Mesothelial cell of epicardium (in vitro differentiated cells): ENCODE measurements at regions not wholly inside any gene's neighbourhood (a gene's known extent, or its start where the extent isn't known, plus 50 kb on each side); places are given as distances from the start of the nearest gene placed in this dataset.

ENCODE experiments used
- DNase-seq, 2 experiments: peaks; one replicate each; pipeline ENCODE4 v3.0.0; 2021; ENCODE audit warnings: low spot score in 2 of 2; ENCODE audit not compliant: unreplicated experiment in 2 of 2
- H3K27ac Mint-ChIP-seq: 2 replicates; pipeline ENCODE4 v1.8.0; 2021; ENCODE audit warnings: mixed read lengths
- H3K27me3 Mint-ChIP-seq: 2 replicates; pipeline ENCODE4 v1.8.0; 2021; ENCODE audit warnings: low read depth, mixed read lengths
- H3K36me3 Mint-ChIP-seq: 2 replicates; pipeline ENCODE4 v1.8.0; 2021; ENCODE audit warnings: mixed read lengths
- H3K4me1 Mint-ChIP-seq: 2 replicates; pipeline ENCODE4 v1.8.0; 2021; ENCODE audit warnings: mixed read lengths
- H3K4me3 Mint-ChIP-seq: 2 replicates; pipeline ENCODE4 v1.8.0; 2021; ENCODE audit warnings: mild to moderate bottlenecking, moderate library complexity, mixed read lengths
- H3K9me3 Mint-ChIP-seq: 2 replicates; pipeline ENCODE4 v1.8.0; 2021; ENCODE audit warnings: mixed read lengths
- TF ChIP-seq, protein P1 (sequence below): fragments of 200-600 bp; sonication (generic); IDR thresholded peaks from one replicate; pipeline ENCODE4 v1.5.0; 2021; ENCODE audit warnings: antibody characterized with exemption; ENCODE audit not compliant: unreplicated experiment

- H3K4me1 Mint-ChIP-seq = peaks cover 7% of the 10 kb centered on the region
- H3K9me3 Mint-ChIP-seq = peaks cover 10% of the 10 kb centered on the region
- H3K36me3 Mint-ChIP-seq = no peaks in the 10 kb centered on the region
- H3K27me3 Mint-ChIP-seq = peaks cover 55% of the 10 kb centered on the region
- H3K27ac Mint-ChIP-seq = no peak overlapping the region
- TF ChIP-seq, protein P1, sequence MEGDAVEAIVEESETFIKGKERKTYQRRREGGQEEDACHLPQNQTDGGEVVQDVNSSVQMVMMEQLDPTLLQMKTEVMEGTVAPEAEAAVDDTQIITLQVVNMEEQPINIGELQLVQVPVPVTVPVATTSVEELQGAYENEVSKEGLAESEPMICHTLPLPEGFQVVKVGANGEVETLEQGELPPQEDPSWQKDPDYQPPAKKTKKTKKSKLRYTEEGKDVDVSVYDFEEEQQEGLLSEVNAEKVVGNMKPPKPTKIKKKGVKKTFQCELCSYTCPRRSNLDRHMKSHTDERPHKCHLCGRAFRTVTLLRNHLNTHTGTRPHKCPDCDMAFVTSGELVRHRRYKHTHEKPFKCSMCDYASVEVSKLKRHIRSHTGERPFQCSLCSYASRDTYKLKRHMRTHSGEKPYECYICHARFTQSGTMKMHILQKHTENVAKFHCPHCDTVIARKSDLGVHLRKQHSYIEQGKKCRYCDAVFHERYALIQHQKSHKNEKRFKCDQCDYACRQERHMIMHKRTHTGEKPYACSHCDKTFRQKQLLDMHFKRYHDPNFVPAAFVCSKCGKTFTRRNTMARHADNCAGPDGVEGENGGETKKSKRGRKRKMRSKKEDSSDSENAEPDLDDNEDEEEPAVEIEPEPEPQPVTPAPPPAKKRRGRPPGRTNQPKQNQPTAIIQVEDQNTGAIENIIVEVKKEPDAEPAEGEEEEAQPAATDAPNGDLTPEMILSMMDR = no peak
- H3K4me3 Mint-ChIP-seq = no peak overlapping the region
- no peak for DNase-seq
These were observed 96.9 kb upstream of the HABP2 start for GRCh38 chr10:113455947-113456346.

DNA sequence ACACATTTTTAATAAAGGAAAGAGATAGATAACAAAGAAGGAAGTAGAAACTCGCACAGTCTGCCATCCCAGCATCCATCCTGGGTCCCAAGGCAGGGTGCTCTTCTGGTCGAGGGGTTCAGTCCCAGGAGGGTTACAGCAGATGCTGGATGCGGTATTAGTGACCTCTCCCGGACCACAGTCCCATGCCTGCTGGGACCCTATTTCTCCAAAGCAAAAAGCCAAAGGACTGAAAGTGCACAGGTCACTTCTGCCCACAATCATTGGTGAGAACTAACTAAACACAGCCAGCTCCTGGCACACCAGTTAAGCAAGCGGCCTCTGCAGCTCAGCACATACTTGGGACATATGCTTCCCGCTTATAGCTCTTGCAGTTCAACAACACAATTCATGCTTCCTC, 96.1 kb upstream of the HABP2 start:
- Mint-ChIP-seq H3K4me1 (peaks cover 7% of the 10 kb centered on the region), H3K9me3 (peaks cover 10% of the 10 kb centered on the region), H3K4me3 (no peak overlapping the region), H3K36me3 (no peaks in the 10 kb centered on the region), H3K27ac (no peak overlapping the region), H3K27me3 (peaks cover 55% of the 10 kb centered on the region)
- no peak for DNase-seq
- TF ChIP-seq, protein P1 = no peak

GRCh38 chr10:113457408-113457807, 95.4 kb upstream of the HABP2 start:
- TF ChIP-seq, protein P1 = no peak
- DNase-seq = no peak
- H3K4me3 Mint-ChIP-seq = no peak overlapping the region
- peaks cover 7% of the 10 kb centered on the region for H3K4me1 Mint-ChIP-seq
- peaks cover 48% of the 10 kb centered on the region for H3K27me3 Mint-ChIP-seq
- H3K36me3 Mint-ChIP-seq = no peaks in the 10 kb centered on the region
- no peak overlapping the region for H3K27ac Mint-ChIP-seq
- H3K9me3 Mint-ChIP-seq = peaks cover 10% of the 10 kb centered on the region

DNA sequence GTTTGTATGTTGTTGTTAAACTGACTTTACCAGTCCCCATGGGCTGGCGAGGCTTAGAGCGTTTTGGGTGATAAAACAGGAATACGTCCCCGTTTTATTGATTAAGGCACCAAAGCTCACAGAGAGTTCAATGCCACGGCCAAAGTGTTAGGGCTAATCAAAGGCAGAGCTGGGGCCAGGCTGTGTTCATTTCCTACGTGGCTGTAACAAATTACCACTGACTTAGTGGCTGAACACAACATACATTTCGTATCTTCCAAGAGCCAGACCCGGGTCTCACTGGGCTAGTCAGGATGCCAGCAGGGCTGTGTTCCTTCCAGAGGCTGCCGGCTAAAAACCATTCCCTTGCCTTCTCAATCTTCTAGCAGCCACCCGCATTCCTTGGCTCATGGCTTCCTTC, 94.4 kb upstream of the HABP2 start:
- Mint-ChIP-seq H3K4me3 (no peak overlapping the region), H3K27ac (no peak overlapping the region), H3K4me1 (peaks cover 12% of the 10 kb centered on the region), H3K36me3 (no peaks in the 10 kb centered on the region), H3K27me3 (peaks cover 42% of the 10 kb centered on the region), H3K9me3 (peaks cover 10% of the 10 kb centered on the region)
- TF ChIP-seq, protein P1 = no peak
- DNase-seq = no peak

DNA sequence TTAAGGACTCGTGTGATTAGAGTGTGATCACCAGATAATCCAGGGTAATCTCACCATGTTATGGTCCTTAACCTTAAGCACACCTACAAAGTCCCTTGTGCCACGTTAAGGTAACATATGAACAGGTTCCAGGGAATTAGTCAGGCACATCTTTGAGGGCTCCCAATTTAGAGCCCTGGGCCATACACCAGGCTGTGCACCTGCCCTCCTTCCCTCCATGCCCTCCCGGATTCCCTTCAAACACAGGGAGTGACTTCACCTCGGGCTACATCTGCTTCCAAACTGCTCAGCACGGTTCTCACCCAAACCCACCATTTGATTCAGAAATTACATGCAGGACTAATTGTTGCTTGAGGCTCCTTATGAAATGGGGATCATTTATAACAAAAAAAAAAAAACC, 93.9 kb upstream of the HABP2 start:
- Mint-ChIP-seq H3K27me3 (peaks cover 37% of the 10 kb centered on the region), H3K9me3 (peaks cover 12% of the 10 kb centered on the region), H3K4me3 (no peak overlapping the region), H3K4me1 (peaks cover 15% of the 10 kb centered on the region), H3K36me3 (no peaks in the 10 kb centered on the region), H3K27ac (no peak overlapping the region)
- TF ChIP-seq, protein P1 = no peak
- no peak for DNase-seq
